Omental fat pad (tissue), 3 donors: ENCODE measurements at regions not wholly inside any gene's neighbourhood (a gene's known extent, or its start where the extent isn't known, plus 50 kb on each side); places are given as distances from the start of the nearest gene placed in this dataset.

Experiments used
- ATAC-seq: fragments of 150-250 bp; one replicate; pipeline ENCODE4 v1.9.1; 2016; ENCODE audit warnings: mild to moderate bottlenecking, moderate library complexity; ENCODE audit not compliant: low FRiP score
- DNase-seq: peaks from one replicate; pipeline ENCODE4 v3.0.0-alpha.2; 2019; ENCODE audit warnings: low spot score
- TF ChIP-seq, protein P1 (sequence below), 3 donors: fragments of 450-650 bp; IDR thresholded peaks; one replicate each; pipeline ENCODE4 v1.5.1; 2016 to 2017; ENCODE audit warnings: antibody characterized with exemption in 3 of 3, mild to moderate bottlenecking in 3 of 3, moderate library complexity in 2 of 3

GRCh38 chr1:194196562-194196961 is 1010.1 kb upstream of the B3GALT2 start:
- DNase-seq (no peak), ATAC-seq (no peak)
- TF ChIP-seq, protein P1, sequence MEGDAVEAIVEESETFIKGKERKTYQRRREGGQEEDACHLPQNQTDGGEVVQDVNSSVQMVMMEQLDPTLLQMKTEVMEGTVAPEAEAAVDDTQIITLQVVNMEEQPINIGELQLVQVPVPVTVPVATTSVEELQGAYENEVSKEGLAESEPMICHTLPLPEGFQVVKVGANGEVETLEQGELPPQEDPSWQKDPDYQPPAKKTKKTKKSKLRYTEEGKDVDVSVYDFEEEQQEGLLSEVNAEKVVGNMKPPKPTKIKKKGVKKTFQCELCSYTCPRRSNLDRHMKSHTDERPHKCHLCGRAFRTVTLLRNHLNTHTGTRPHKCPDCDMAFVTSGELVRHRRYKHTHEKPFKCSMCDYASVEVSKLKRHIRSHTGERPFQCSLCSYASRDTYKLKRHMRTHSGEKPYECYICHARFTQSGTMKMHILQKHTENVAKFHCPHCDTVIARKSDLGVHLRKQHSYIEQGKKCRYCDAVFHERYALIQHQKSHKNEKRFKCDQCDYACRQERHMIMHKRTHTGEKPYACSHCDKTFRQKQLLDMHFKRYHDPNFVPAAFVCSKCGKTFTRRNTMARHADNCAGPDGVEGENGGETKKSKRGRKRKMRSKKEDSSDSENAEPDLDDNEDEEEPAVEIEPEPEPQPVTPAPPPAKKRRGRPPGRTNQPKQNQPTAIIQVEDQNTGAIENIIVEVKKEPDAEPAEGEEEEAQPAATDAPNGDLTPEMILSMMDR (IDR thresholded peaks at IDR 0.05): no peak

DNA sequence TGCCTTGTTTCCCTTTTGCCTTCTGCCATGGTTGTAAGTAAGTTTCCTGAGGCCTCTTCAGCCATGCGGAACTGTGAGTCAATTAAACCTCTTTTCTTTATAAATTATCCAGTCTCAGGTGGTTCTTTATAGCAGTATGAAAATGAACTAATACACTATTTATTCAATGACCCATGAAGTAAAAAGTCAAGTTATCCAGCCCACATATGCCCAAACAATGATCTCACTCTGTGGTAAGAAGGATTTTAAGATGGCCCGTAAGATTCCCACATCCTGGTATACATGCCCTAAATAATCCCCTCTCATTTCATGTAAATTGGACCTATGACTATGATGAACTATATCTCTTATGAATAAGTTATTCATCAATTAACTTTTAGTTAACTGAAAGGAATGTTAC is 1008.3 kb upstream of the B3GALT2 start:
- ATAC-seq (no peak), DNase-seq (no peak)
- TF ChIP-seq, protein P1 (IDR thresholded peaks at IDR 0.05): no peak

GRCh38 chr1:194184974-194185373 is 998.6 kb upstream of the B3GALT2 start:
- DNase-seq (no peak), ATAC-seq (no peak)
- TF ChIP-seq, protein P1 (IDR thresholded peaks at IDR 0.05): no peak

DNA sequence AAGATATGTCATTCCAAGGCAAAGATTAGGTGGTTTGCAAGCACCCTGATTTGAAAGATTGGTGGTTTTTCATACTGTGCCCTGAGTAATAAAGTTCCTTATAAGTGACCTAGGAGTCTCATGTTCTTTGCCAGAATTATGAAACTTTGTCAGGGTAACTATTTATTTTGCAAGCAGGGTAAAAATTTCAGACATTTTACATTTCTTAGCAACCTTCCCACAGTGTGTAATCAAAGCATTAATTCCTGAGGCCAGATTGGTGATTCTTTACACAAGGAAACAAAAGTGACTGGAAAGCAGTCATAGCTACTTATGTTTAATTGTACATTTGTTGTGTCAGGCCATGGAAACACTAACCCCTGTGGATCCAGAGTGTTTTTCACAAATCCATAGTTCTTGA is 998.0 kb upstream of the B3GALT2 start:
- DNase-seq (no peak), ATAC-seq (no peak)
- TF ChIP-seq, protein P1 (IDR thresholded peaks at IDR 0.05): no peak

- ATAC-seq: no peak
Observed at GRCh38 chr1:194181845-194182244, 995.4 kb upstream of the B3GALT2 start.

DNA sequence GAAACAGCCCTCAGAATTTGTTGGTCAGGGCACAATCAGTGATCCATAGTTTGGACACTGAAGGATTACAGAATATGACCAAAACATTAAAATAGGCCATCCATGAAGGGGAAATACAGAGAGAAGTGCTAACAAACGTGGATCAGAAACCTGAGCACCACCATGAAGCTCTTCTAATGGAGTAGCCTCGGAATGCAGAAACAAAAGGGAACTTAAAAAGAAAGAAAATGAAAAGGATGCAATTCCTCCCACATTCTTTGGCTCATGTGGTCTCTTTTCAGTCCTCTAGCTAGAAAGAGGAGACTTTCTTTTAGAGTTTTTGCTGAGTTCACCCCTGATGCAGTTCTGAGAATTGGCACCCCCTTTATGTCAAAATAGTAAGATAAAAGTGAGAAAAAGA is 989.8 kb upstream of the B3GALT2 start:
- no peak for DNase-seq
- ATAC-seq: no peak
- TF ChIP-seq, protein P1 (IDR thresholded peaks at IDR 0.05): no peak

More at GRCh38 chr1:194181845-194182244, 995.4 kb upstream of the B3GALT2 start:
- TF ChIP-seq, protein P1 (IDR thresholded peaks at IDR 0.05): no peak
- no peak for DNase-seq

DNA sequence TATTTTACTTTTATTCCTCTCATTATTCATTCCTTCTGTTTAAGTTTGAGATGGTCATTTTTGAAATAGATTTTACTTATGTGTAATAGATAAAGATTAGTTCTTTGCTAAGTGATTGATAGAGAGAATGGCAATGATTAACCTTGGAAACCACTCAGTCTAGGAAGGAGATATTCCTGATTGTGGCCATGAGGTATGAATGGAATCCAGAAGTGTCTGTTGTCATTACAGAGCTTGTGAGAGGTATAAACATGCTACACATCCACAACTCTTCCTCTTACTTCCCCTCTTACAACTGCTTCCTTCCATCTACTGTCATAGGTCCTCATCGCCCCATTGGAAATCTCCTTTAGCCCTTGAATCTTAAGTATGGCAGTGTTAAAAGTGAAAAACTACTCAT is 988.8 kb upstream of the B3GALT2 start:
- ATAC-seq (no peak), DNase-seq (no peak)
- TF ChIP-seq, protein P1 (IDR thresholded peaks at IDR 0.05): no peak
